WTC11 (cell line): ENCODE measurements at regions not wholly inside any gene's neighbourhood (a gene's known extent, or its start where the extent isn't known, plus 50 kb on each side); places are given as distances from the start of the nearest gene placed in this dataset.

Source experiments
- ATAC-seq: fragments of 200-7000 bp; cut with Tn5 transposase; 2 replicates; pipeline ENCODE4 v1.10.0; 2021; ENCODE audit warnings: mild to moderate bottlenecking, moderate library complexity
- CTCF ChIA-PET: fragments of 300-600 bp; sonication (Branson Sonifier 250); formaldehyde crosslinking; loops from one replicate; lab custom pipeline; 2021; ENCODE audit warnings: antibody characterized with exemption; lab: Charles Lee
- POLR2A ChIA-PET: fragments of 350-600 bp; sonication (Branson Sonifier 250); formaldehyde crosslinking; loops from one replicate; lab custom pipeline; 2021; ENCODE audit warnings: antibody characterized with exemption; lab: Charles Lee
- DNase-seq: peaks from one replicate; pipeline ENCODE4 v3.0.0; 2021; ENCODE audit warnings: low spot score
- H3K27ac Mint-ChIP-seq: 2 replicates; pipeline ENCODE4 v1.8.0; 2021; ENCODE audit warnings: mixed read lengths
- H3K27me3 Mint-ChIP-seq: 2 replicates; pipeline ENCODE4 v1.8.0; 2021; ENCODE audit warnings: low read depth, mild to moderate bottlenecking, moderate library complexity, mixed read lengths
- H3K36me3 Mint-ChIP-seq: 2 replicates; pipeline ENCODE4 v1.8.0; 2021; ENCODE audit warnings: mixed read lengths
- H3K4me1 Mint-ChIP-seq: 2 replicates; pipeline ENCODE4 v1.8.0; 2022; ENCODE audit warnings: mixed read lengths
- H3K4me3 Mint-ChIP-seq: 2 replicates; pipeline ENCODE4 v1.8.0; 2021; ENCODE audit warnings: mild to moderate bottlenecking, moderate library complexity, mixed read lengths
- H3K9me3 Mint-ChIP-seq: 2 replicates; pipeline ENCODE4 v1.8.0; 2021; ENCODE audit warnings: mixed read lengths
- CREB1 ChIP-seq: sonication (generic); formaldehyde crosslinking; IDR thresholded peaks from 2 replicates; pipeline ENCODE4 v1.8.0; 2023; ENCODE audit warnings: mild to moderate bottlenecking, missing genetic modification reagents
- ELF4 ChIP-seq: sonication (generic); formaldehyde crosslinking; IDR thresholded peaks from 2 replicates; pipeline ENCODE4 v1.8.1; 2022; ENCODE audit warnings: low read depth, mild to moderate bottlenecking, moderate library complexity, missing genetic modification reagents
- ETV6 ChIP-seq: sonication (generic); formaldehyde crosslinking; IDR thresholded peaks from 2 replicates; pipeline ENCODE4 v1.8.1; 2022; ENCODE audit warnings: mild to moderate bottlenecking, missing genetic modification reagents
- FOXP1 ChIP-seq: sonication (generic); formaldehyde crosslinking; IDR thresholded peaks from 2 replicates; pipeline ENCODE4 v1.8.0; 2022; ENCODE audit warnings: missing genetic modification reagents, mild to moderate bottlenecking, moderate library complexity, borderline replicate concordance
- GABPB1 ChIP-seq: sonication (generic); formaldehyde crosslinking; IDR thresholded peaks from 2 replicates; pipeline ENCODE4 v1.8.1; 2023; ENCODE audit warnings: mild to moderate bottlenecking, missing genetic modification reagents
- MYBL2 ChIP-seq: sonication (generic); formaldehyde crosslinking; IDR thresholded peaks from 2 replicates; pipeline ENCODE4 v1.8.1; 2023; ENCODE audit warnings: mild to moderate bottlenecking, moderate library complexity, missing genetic modification reagents
- NFE2L1 ChIP-seq: sonication (generic); formaldehyde crosslinking; IDR thresholded peaks from 2 replicates; pipeline ENCODE4 v1.8.1; 2023; ENCODE audit warnings: missing genetic modification reagents
- NFYB ChIP-seq: sonication (generic); formaldehyde crosslinking; conservative IDR thresholded peaks from 2 replicates; pipeline ENCODE4 v1.8.0; 2022; ENCODE audit warnings: low read depth, missing genetic modification reagents
- NR1H2 ChIP-seq: sonication (generic); formaldehyde crosslinking; IDR thresholded peaks from 2 replicates; pipeline ENCODE4 v1.9.0; 2021; ENCODE audit warnings: mild to moderate bottlenecking, moderate library complexity, missing genetic modification reagents
- RELA ChIP-seq: sonication (generic); formaldehyde crosslinking; IDR thresholded peaks from 2 replicates; pipeline ENCODE4 v1.8.1; 2022; ENCODE audit warnings: missing genetic modification reagents, mild to moderate bottlenecking, borderline replicate concordance
- SMAD4 ChIP-seq: sonication (generic); formaldehyde crosslinking; IDR thresholded peaks from 2 replicates; pipeline ENCODE4 v1.8.0; 2022; ENCODE audit warnings: mild to moderate bottlenecking, missing genetic modification reagents
- TEAD4 ChIP-seq: sonication (generic); formaldehyde crosslinking; IDR thresholded peaks from 2 replicates; pipeline ENCODE4 v1.8.0; 2022; ENCODE audit warnings: mild to moderate bottlenecking, missing genetic modification reagents
- ZNF232 ChIP-seq: sonication (generic); formaldehyde crosslinking; IDR thresholded peaks from 2 replicates; pipeline ENCODE4 v1.8.0; 2022; ENCODE audit warnings: mild to moderate bottlenecking, missing genetic modification reagents
- ZNF317 ChIP-seq: sonication (generic); formaldehyde crosslinking; IDR thresholded peaks from 2 replicates; pipeline ENCODE4 v1.8.1; 2023; ENCODE audit warnings: low read depth, mild to moderate bottlenecking, moderate library complexity, missing genetic modification reagents, borderline replicate concordance
- ZNF423 ChIP-seq: fragments of 250-450 bp; sonication (Bioruptor Pico); IDR thresholded peaks from 2 replicates; pipeline ENCODE4 v2.1.2; 2022; ENCODE audit warnings: mild to moderate bottlenecking, moderate library complexity
- TF ChIP-seq, protein P1 (sequence below): fragments of 200-600 bp; IDR thresholded peaks from 2 replicates; pipeline ENCODE4 v1.8.0; 2022; ENCODE audit warnings: antibody characterized with exemption
- TF ChIP-seq, protein P2 (sequence below): fragments of 250-450 bp; sonication (Bioruptor Pico); IDR thresholded peaks from 2 replicates; pipeline ENCODE4 v1.9.0; 2021; ENCODE audit warnings: mild to moderate bottlenecking
- TF ChIP-seq, protein P3 (sequence below): sonication (generic); formaldehyde crosslinking; IDR thresholded peaks from 2 replicates; pipeline ENCODE4 v1.8.0; 2023; ENCODE audit warnings: missing genetic modification reagents, mild to moderate bottlenecking, borderline replicate concordance

DNA sequence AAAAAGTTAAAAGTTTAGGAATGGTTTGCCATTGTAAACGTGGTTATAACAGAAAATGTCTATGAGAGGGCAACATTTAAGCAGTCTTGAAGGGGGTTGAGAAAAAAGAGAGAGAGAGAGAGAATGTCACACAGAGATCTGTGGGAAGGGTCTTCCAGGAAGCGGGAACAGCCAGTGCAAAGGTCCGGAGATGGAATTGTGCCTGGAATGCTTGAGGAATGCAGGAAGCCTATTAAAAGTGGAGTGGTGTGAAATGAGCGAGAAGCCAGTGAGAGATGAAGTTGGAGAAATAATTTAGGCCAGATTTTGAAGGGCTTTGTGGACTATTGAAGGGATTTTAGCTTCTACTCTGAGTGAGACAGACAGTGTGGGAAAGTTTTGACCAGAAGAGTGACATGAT is 406.8 kb upstream of the TBX3 start (continued):
- TF ChIP-seq NFYB (CRISPR knock-in tag), result no peak

DNA sequence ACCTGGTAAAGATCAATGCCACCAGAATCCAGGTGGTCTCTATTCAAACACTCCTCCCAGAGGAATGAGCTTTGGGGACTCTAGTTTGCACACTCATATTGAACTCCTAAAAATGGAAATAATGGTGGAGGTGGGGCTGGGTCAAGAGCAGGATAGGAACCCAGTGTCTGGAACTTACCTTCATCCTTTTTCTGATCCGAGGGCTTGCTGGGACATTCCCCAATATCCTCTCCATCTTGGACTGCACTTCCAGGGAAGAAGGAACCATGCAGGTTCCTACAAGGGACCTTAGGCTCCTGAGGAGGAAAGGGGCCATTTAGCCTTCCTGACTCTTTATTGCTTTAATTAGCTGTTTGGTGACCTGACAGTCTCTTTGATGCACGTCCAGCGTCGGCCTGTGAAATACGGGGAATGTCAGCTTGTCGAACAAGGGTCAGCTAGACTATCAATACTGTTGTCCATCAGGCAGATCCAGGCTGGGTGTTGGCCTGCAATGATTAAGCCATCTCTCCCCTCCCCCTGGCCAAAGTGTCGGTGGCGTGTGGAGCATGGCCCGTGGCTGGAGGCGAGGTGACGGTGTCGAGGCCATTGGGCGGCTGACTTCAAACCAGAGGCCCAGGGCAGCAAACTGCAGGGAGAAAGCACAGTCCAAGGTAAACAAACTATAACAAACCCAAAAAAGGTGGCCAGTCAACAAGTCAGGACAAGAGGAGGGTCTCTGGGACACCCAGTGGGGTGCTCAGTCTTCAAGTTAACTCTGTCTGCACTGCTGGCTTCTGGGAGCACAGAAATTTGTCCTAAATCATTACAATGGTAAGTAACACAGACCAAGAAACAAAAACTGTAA is 405.2 kb upstream of the TBX3 start:
- no peaks in the 10 kb centered on the region for H3K27me3 Mint-ChIP-seq
- CTCF ChIA-PET, result no interaction called here
- POLR2A ChIA-PET, result no interaction called here

DNA sequence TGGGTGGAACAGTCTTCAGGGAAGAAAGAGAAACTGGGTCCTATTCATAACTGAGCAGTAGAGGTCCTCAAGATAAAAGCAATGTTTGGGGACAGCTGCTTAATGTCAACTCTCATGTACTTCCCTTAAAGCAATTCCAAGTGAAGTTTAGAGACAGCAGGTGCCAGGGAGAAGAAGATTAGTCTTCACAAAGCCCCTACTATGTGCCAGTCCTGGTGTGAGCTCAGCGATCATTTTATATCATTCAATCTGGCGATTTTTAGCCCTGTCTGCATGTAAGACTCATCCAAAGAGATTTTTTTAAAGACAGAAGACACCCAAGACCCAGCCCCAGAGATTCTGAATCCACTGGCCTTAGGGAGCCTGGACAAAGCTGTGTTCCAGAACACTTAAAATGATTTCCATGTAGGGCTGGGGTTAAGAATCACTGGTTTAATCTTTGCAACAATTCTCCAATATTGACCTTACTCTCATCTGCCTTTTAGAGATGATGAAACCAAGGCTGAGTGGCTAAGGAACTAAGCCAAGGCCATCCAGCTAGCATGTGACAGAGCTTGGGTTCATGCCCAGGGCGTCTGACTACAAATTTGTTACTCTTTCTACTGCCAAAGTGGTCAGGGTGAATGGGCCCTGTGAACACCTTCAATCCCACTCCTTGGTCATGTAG is 404.5 kb upstream of the TBX3 start:
- Mint-ChIP-seq H3K27ac (no peak overlapping the region), H3K36me3 (no peaks in the 10 kb centered on the region)
- no peak for ATAC-seq
- TF ChIP-seq GABPB1 (CRISPR knock-in tag) (peak; percentile 80), ZNF423 (CRISPR knock-in tag) (no peak)
- TF ChIP-seq, all 79 proteins: peak for 1
- ChIA-PET POLR2A (no interaction called here), CTCF (no interaction called here)
- no peaks in the 10 kb centered on the region for H3K27me3 Mint-ChIP-seq
- DNase-seq, result no peak
- no peaks in the 10 kb centered on the region for H3K4me1 Mint-ChIP-seq
- H3K9me3 Mint-ChIP-seq, result no peaks in the 10 kb centered on the region
- H3K4me3 Mint-ChIP-seq, result no peak overlapping the region

More for the DNA sequence above, 405.2 kb upstream of the TBX3 start:
- Mint-ChIP-seq H3K27ac (no peak overlapping the region), H3K4me3 (no peak overlapping the region), H3K9me3 (no peaks in the 10 kb centered on the region), H3K36me3 (no peaks in the 10 kb centered on the region), H3K4me1 (no peaks in the 10 kb centered on the region)
- ATAC-seq, result no peak
- DNase-seq, result no peak
- TF ChIP-seq TEAD4, result no peak
- TF ChIP-seq GABPB1 (CRISPR knock-in tag), result peak; percentile 82
- TF ChIP-seq, protein P1, sequence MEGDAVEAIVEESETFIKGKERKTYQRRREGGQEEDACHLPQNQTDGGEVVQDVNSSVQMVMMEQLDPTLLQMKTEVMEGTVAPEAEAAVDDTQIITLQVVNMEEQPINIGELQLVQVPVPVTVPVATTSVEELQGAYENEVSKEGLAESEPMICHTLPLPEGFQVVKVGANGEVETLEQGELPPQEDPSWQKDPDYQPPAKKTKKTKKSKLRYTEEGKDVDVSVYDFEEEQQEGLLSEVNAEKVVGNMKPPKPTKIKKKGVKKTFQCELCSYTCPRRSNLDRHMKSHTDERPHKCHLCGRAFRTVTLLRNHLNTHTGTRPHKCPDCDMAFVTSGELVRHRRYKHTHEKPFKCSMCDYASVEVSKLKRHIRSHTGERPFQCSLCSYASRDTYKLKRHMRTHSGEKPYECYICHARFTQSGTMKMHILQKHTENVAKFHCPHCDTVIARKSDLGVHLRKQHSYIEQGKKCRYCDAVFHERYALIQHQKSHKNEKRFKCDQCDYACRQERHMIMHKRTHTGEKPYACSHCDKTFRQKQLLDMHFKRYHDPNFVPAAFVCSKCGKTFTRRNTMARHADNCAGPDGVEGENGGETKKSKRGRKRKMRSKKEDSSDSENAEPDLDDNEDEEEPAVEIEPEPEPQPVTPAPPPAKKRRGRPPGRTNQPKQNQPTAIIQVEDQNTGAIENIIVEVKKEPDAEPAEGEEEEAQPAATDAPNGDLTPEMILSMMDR, result no peak

DNA sequence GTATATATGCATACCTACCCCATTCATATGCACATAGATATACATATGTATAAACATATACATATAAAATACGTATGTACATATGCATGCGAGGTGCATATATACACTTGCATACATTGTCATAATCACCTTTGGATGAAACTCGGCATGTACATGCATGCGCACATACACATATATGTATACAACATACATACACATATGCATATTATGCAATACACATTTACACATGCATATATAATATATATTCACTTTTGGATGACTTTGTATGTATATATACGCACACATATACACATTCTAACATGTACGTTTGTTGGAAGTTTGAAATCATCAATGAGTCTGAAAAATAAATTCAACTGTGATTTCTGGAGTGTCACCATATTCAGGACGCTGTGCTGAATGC is 401.6 kb upstream of the TBX3 start:
- CTCF ChIA-PET, result no interaction called here
- Mint-ChIP-seq H3K4me3 (no peak overlapping the region), H3K27me3 (no peaks in the 10 kb centered on the region; the same call in 1 of the 2 replicates), H3K9me3 (no peaks in the 10 kb centered on the region), H3K4me1 (no peaks in the 10 kb centered on the region)
- POLR2A ChIA-PET, result no interaction called here
- TF ChIP-seq ZNF232 (CRISPR knock-in tag), result no peak
- no peak for TF ChIP-seq NR1H2
- TF ChIP-seq CREB1, result no peak
- no peak for TF ChIP-seq ZNF423 (CRISPR knock-in tag)
- TF ChIP-seq, protein P2, sequence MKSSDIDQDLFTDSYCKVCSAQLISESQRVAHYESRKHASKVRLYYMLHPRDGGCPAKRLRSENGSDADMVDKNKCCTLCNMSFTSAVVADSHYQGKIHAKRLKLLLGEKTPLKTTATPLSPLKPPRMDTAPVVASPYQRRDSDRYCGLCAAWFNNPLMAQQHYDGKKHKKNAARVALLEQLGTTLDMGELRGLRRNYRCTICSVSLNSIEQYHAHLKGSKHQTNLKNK (CRISPR knock-in tag), result no peak
- no peak for TF ChIP-seq ELF4 (CRISPR knock-in tag)
- no peak for TF ChIP-seq RELA (CRISPR knock-in tag)
- no peak for TF ChIP-seq SMAD4
- TF ChIP-seq, all 79 proteins: peak for 0
- DNase-seq (no peak), ATAC-seq (no peak)
- Mint-ChIP-seq H3K36me3 (no peaks in the 10 kb centered on the region), H3K27ac (no peak overlapping the region)

DNA sequence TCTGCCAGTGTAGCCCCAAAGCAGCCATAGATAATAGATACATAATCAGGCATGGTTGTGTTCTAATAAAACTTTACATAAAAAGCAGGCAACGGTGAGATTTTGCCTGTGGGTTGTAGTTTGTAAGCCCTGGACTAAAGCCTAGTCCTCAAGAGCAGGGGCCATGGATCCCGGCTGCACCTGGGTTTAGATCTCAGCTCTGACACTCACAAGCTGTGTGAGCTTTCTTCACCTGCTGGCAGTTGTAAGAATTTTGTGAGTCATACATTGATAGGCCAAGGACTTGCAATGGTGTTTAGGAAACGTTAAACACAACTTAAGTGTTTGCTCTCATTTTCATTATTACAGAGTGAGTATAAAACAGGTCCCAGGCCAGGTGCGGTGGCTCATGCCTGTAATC is 395.8 kb upstream of the TBX3 start:
- POLR2A ChIA-PET, result no interaction called here
- Mint-ChIP-seq H3K4me3 (no peak overlapping the region), H3K27ac (no peak overlapping the region), H3K36me3 (no peaks in the 10 kb centered on the region), H3K4me1 (no peaks in the 10 kb centered on the region), H3K27me3 (no peaks in the 10 kb centered on the region; the same call in none of the 2 replicates), H3K9me3 (peaks cover 12% of the 10 kb centered on the region)
- no peak for DNase-seq
- CTCF ChIA-PET, result no interaction called here
- ATAC-seq, result no peak
- TF ChIP-seq ZNF317 (CRISPR knock-in tag), result no peak
- TF ChIP-seq MYBL2 (CRISPR knock-in tag), result no peak
- no peak for TF ChIP-seq FOXP1 (CRISPR knock-in tag)
- no peak for TF ChIP-seq SMAD4
- TF ChIP-seq ZNF232 (CRISPR knock-in tag), result no peak
- TF ChIP-seq, protein P3, sequence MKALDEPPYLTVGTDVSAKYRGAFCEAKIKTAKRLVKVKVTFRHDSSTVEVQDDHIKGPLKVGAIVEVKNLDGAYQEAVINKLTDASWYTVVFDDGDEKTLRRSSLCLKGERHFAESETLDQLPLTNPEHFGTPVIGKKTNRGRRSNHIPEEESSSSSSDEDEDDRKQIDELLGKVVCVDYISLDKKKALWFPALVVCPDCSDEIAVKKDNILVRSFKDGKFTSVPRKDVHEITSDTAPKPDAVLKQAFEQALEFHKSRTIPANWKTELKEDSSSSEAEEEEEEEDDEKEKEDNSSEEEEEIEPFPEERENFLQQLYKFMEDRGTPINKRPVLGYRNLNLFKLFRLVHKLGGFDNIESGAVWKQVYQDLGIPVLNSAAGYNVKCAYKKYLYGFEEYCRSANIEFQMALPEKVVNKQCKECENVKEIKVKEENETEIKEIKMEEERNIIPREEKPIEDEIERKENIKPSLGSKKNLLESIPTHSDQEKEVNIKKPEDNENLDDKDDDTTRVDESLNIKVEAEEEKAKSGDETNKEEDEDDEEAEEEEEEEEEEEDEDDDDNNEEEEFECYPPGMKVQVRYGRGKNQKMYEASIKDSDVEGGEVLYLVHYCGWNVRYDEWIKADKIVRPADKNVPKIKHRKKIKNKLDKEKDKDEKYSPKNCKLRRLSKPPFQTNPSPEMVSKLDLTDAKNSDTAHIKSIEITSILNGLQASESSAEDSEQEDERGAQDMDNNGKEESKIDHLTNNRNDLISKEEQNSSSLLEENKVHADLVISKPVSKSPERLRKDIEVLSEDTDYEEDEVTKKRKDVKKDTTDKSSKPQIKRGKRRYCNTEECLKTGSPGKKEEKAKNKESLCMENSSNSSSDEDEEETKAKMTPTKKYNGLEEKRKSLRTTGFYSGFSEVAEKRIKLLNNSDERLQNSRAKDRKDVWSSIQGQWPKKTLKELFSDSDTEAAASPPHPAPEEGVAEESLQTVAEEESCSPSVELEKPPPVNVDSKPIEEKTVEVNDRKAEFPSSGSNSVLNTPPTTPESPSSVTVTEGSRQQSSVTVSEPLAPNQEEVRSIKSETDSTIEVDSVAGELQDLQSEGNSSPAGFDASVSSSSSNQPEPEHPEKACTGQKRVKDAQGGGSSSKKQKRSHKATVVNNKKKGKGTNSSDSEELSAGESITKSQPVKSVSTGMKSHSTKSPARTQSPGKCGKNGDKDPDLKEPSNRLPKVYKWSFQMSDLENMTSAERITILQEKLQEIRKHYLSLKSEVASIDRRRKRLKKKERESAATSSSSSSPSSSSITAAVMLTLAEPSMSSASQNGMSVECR, result no peak
- no peak for TF ChIP-seq ETV6 (CRISPR knock-in tag)
- no peak for TF ChIP-seq NFE2L1
